ENCODE measurements at regions not wholly inside any gene's neighbourhood (a gene's known extent, or its start where the extent isn't known, plus 50 kb on each side); places are given as distances from the start of the nearest gene placed in this dataset.

DNA sequence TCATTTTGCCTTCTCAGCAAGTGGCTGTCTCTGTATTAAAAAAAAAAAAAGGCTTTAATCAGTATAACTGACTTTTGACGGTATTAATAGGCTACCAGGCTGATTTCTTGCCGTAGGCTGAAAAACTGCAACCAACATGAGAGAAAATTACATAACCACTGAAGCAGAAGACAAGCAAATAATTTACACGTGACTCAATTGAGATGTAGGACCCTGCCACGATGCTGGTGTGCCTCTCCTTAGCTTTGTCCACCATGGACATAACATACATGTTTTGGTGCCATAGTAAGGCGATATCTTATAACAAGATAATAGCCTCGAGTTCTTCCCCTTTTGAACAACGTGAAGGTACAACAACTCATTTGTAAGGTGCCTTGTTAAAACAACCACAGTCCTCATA, 88.7 kb upstream of the GRIP1 start:
- CTCF ChIA-PET, result no interaction called here

DNA sequence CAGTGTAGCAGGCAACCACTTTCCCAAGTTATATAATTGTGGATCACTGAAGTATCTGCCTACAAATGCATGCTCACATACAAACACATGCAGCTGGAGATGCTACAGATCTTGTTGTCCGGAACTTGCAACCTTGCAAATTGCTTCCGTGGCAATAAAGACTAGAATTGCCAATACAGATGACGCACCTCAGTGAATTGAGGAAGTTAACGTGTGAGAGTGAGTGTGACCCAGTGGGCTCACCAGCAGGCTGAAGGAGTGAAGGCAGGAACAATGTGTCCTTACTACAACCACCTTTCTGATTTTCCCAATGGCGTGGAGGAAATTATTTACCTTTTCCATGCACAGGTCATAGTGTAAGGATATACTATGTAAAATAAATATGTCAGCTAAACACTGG, 89.4 kb upstream of the GRIP1 start:
- TF ChIP-seq, protein P1, sequence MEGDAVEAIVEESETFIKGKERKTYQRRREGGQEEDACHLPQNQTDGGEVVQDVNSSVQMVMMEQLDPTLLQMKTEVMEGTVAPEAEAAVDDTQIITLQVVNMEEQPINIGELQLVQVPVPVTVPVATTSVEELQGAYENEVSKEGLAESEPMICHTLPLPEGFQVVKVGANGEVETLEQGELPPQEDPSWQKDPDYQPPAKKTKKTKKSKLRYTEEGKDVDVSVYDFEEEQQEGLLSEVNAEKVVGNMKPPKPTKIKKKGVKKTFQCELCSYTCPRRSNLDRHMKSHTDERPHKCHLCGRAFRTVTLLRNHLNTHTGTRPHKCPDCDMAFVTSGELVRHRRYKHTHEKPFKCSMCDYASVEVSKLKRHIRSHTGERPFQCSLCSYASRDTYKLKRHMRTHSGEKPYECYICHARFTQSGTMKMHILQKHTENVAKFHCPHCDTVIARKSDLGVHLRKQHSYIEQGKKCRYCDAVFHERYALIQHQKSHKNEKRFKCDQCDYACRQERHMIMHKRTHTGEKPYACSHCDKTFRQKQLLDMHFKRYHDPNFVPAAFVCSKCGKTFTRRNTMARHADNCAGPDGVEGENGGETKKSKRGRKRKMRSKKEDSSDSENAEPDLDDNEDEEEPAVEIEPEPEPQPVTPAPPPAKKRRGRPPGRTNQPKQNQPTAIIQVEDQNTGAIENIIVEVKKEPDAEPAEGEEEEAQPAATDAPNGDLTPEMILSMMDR (IDR thresholded peaks at IDR 0.05), result no peak
- H3K36me3 ChIP-seq (ENCODE audit: insufficient read depth, low read length), result no peaks in the 10 kb centered on the region
- CTCF ChIA-PET, result no interaction called here
- POLR2A ChIA-PET, result no interaction called here
- intact Hi-C loops (cut with DNase I, micrococcal nuclease), result no loop called here
- no peak overlapping the region for H3K27ac Mint-ChIP-seq
- peaks cover 4% of the 10 kb centered on the region for H3K4me1 ChIP-seq (ENCODE audit: insufficient read depth, low read length)
- DNase-seq (no peak), ATAC-seq (ENCODE audit: poor library complexity) (no peak)
- H3K9me3 ChIP-seq (ENCODE audit: control insufficient read depth in 1 of 2, insufficient read depth in 1 of 2, low read length in 2 of 2), result no peaks in the 10 kb centered on the region
- H3K27me3 ChIP-seq (ENCODE audit: control insufficient read depth in 1 of 2, insufficient read depth in 2 of 2, low read length in 2 of 2), result no peaks in the 10 kb centered on the region
- no peaks in the 10 kb centered on the region for H3K36me3 Mint-ChIP-seq (ENCODE audit: low read depth)
- H3K27me3 Mint-ChIP-seq, result no peaks in the 10 kb centered on the region
- no peak overlapping the region for H3K4me3 ChIP-seq (ENCODE audit: low read length)
- H3K4me1 Mint-ChIP-seq (ENCODE audit: low read depth), result peaks cover 39% of the 10 kb centered on the region
- H3K9me3 Mint-ChIP-seq, result no peaks in the 10 kb centered on the region
- H3K27ac ChIP-seq (ENCODE audit: low read depth in 1 of 2, low read length in 2 of 2), result no peak overlapping the region
- no peak overlapping the region for H3K4me3 Mint-ChIP-seq

More for the DNA sequence above, 88.7 kb upstream of the GRIP1 start:
- Mint-ChIP-seq H3K4me1 (ENCODE audit: low read depth) (peaks cover 39% of the 10 kb centered on the region), H3K4me3 (no peak overlapping the region), H3K36me3 (ENCODE audit: low read depth) (no peaks in the 10 kb centered on the region), H3K27ac (no peak overlapping the region), H3K9me3 (no peaks in the 10 kb centered on the region), H3K27me3 (no peaks in the 10 kb centered on the region)
- POLR2A ChIA-PET, result interaction anchor here (0.5 kb wide), 1 partner anchor 46 kb away, joined by 3 read pairs; no protein-coding TSS in a partner anchor
- no peaks in the 10 kb centered on the region for H3K27me3 ChIP-seq (ENCODE audit: control insufficient read depth in 1 of 2, insufficient read depth in 2 of 2, low read length in 2 of 2)
- no peak overlapping the region for H3K27ac ChIP-seq (ENCODE audit: low read depth in 1 of 2, low read length in 2 of 2)
- no peaks in the 10 kb centered on the region for H3K9me3 ChIP-seq (ENCODE audit: control insufficient read depth in 1 of 2, insufficient read depth in 1 of 2, low read length in 2 of 2)
- DNase-seq (no peak), ATAC-seq (ENCODE audit: poor library complexity) (no peak)
- no peaks in the 10 kb centered on the region for H3K36me3 ChIP-seq (ENCODE audit: insufficient read depth, low read length)
- intact Hi-C loops (cut with DNase I, micrococcal nuclease), result no loop called here
- H3K4me1 ChIP-seq (ENCODE audit: insufficient read depth, low read length), result peaks cover 4% of the 10 kb centered on the region
- TF ChIP-seq, protein P1 (IDR thresholded peaks at IDR 0.05), result no peak
- H3K4me3 ChIP-seq (ENCODE audit: low read length), result no peak overlapping the region

DNA sequence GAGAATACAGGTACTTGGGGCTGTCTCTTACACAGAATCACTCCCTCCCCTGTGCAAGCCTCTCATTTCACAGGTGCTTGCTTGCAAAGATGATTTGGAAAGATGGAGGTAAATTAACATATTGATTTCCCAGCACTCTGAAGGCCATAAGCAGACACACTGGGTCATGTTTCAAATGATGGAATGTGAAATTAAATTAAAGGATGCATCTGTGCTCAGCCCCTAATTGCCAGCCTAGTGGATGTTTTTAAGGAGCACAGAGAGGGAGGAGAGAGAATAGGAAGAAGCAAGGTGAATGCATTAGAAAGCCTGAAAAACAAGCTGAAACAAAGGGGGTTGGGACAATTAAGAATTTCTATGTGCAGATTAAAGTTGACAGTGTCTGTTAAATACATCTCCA, 96.1 kb upstream of the GRIP1 start:
- H3K9me3 Mint-ChIP-seq, result no peaks in the 10 kb centered on the region
- no peaks in the 10 kb centered on the region for H3K36me3 Mint-ChIP-seq (ENCODE audit: low read depth)
- H3K4me1 ChIP-seq (ENCODE audit: insufficient read depth, low read length), result no peaks in the 10 kb centered on the region
- H3K4me1 Mint-ChIP-seq (ENCODE audit: low read depth), result peaks cover 24% of the 10 kb centered on the region
- POLR2A ChIA-PET, result no interaction called here
- intact Hi-C loops (cut with DNase I, micrococcal nuclease), result loop anchor here in 1 of 2 experiments (5.0 kb wide), 1 partner anchor 68 kb away; no protein-coding TSS in a partner anchor
- H3K4me3 Mint-ChIP-seq, result no peak overlapping the region
- H3K27me3 Mint-ChIP-seq, result no peaks in the 10 kb centered on the region
- H3K4me3 ChIP-seq (ENCODE audit: low read length), result no peak overlapping the region
- no peak overlapping the region for H3K27ac ChIP-seq (ENCODE audit: low read depth in 1 of 2, low read length in 2 of 2)
- H3K36me3 ChIP-seq (ENCODE audit: insufficient read depth, low read length), result no peaks in the 10 kb centered on the region
- no peak overlapping the region for H3K27ac Mint-ChIP-seq
- ATAC-seq (ENCODE audit: poor library complexity), result no peak
- CTCF ChIA-PET, result no interaction called here
- TF ChIP-seq, protein P1 (IDR thresholded peaks at IDR 0.05), result no peak
- no peaks in the 10 kb centered on the region for H3K27me3 ChIP-seq (ENCODE audit: control insufficient read depth in 1 of 2, insufficient read depth in 2 of 2, low read length in 2 of 2)
- DNase-seq, result no peak
- no peaks in the 10 kb centered on the region for H3K9me3 ChIP-seq (ENCODE audit: control insufficient read depth in 1 of 2, insufficient read depth in 1 of 2, low read length in 2 of 2)
